OCI-LY3 (cell line): ENCODE measurements at regions not wholly inside any gene's neighbourhood (a gene's known extent, or its start where the extent isn't known, plus 50 kb on each side); places are given as distances from the start of the nearest gene placed in this dataset.

Source experiments
- CTCF ChIP-seq: fragments of 200-600, 300-600 bp; sonication (generic); IDR thresholded peaks from 2 replicates; pipeline ENCODE4 v1.5.1; 2014; ENCODE audit warnings: antibody characterized with exemption, low read length, low read depth
- EZH2phosphoT487 ChIP-seq: fragments of 200-600 bp; shearing (Covaris generic); IDR thresholded peaks from 2 replicates; pipeline ENCODE4 v1.6.1; 2018; ENCODE audit warnings: antibody characterized with exemption, mixed run types, low read depth

DNA sequence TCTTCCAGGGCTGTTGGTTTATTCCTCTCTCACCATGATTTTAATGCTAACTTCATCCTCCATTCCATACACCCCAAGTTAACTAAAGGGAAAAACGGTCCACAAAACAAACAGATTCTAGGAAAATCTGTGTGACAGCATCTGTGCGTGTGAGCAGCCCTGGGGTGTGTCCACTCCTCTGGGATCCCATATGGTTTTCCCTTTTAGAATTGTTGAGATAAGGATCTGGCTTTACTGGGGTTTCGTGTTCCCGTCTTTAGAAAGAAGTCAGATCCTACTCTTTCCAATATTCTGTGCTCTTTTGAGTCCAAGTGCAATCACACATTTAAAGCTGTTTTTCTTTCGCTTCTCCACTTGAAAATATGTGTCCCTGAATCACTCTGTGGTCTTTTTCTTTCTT, 257.1 kb downstream of the KLF6 start:
- no peak for TF ChIP-seq CTCF
- TF ChIP-seq EZH2phosphoT487, result no peak
